Fibroblast of pulmonary artery (primary cell): ENCODE measurements at regions not wholly inside any gene's neighbourhood (a gene's known extent, or its start where the extent isn't known, plus 50 kb on each side); places are given as distances from the start of the nearest gene placed in this dataset.

Source experiments
- DNase-seq: peaks from one replicate; pipeline ENCODE4 v3.0.0-alpha.2; 2010; ENCODE audit warnings: low read depth
- H3K4me3 ChIP-seq: replicated peaks from 2 replicates; pipeline ENCODE4 v1.5.1; 2011; ENCODE audit warnings: low read depth, mild to moderate bottlenecking, control low read depth, low read length, moderate library complexity
- TF ChIP-seq, protein P1 (sequence below): IDR thresholded peaks from 2 replicates; pipeline ENCODE4 v1.5.1; 2011; ENCODE audit warnings: mild to moderate bottlenecking, control low read depth, low read length, inconsistent platforms; ENCODE audit errors: missing control alignments

GRCh38 chr4:160887668-160888067 lies 1276.1 kb downstream of the FSTL5 start:
- TF ChIP-seq, protein P1, sequence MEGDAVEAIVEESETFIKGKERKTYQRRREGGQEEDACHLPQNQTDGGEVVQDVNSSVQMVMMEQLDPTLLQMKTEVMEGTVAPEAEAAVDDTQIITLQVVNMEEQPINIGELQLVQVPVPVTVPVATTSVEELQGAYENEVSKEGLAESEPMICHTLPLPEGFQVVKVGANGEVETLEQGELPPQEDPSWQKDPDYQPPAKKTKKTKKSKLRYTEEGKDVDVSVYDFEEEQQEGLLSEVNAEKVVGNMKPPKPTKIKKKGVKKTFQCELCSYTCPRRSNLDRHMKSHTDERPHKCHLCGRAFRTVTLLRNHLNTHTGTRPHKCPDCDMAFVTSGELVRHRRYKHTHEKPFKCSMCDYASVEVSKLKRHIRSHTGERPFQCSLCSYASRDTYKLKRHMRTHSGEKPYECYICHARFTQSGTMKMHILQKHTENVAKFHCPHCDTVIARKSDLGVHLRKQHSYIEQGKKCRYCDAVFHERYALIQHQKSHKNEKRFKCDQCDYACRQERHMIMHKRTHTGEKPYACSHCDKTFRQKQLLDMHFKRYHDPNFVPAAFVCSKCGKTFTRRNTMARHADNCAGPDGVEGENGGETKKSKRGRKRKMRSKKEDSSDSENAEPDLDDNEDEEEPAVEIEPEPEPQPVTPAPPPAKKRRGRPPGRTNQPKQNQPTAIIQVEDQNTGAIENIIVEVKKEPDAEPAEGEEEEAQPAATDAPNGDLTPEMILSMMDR = no peak
- no peak overlapping the region for H3K4me3 ChIP-seq
- DNase-seq = no peak

DNA sequence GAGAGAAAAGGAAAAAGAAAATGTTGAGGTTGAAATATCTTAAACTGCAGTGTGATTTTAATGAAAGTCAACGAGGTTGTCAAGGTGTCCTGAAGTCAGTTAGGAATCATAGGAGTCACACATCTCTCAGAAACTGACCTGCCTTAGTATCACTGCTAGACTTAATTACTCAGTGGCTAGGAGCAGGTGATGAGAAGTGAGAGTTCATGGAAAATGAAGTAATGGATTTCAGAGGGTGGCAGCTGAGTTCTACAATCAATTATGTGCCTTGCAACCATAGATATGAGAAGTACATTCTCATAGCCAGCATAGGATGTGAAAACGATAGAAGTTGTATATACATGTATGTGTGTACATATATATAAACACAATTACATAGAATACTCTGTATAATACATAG lies 1269.7 kb downstream of the FSTL5 start:
- TF ChIP-seq, protein P1 = no peak
- no peak for DNase-seq
- no peak overlapping the region for H3K4me3 ChIP-seq

- TF ChIP-seq, protein P1 = no peak
- no peak overlapping the region for H3K4me3 ChIP-seq
- DNase-seq = no peak
These were observed 1269.0 kb downstream of the FSTL5 start for GRCh38 chr4:160894809-160895208.

GRCh38 chr4:160927311-160927710 lies 1236.5 kb downstream of the FSTL5 start:
- TF ChIP-seq, protein P1 = no peak
- no peak overlapping the region for H3K4me3 ChIP-seq

DNA sequence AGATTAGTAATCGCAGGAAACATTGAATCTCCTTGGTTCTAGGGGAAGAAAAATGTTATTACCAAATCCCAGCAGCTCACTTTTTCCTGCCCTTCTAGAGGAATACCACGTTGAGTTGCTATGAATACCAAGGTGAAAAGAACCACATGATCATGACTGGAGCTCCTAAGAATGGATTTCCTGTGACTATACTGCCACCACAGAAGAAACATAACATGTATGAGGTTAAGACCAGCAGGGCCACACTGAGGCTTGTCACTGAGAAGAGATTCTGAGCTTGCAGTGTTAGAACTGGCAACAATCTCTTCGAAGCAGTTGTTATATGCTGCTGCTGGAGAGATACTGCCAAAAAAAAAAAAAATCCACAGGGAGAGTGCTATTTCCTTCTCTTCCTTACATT lies 1235.3 kb downstream of the FSTL5 start:
- no peak for DNase-seq

More at GRCh38 chr4:160927311-160927710, 1236.5 kb downstream of the FSTL5 start:
- DNase-seq = no peak

DNA sequence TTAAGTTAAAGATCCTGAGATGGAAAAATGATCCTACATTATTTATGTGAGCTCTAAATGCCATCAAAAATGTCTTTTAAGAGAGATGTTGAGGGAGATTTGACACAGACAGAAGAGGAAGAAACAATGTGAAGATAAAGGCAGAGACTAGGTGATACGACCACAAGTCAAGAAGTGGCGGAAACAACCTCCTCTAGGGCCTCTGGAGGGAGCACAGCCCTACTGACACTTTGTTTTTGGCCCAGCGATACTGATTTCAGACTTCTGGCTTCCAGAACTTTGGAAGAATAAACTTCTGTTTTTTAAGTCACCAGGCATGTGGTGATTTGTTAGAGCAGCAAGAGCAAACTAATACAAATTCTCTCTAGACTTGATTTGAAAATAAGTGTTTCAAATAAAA lies 1216.1 kb downstream of the FSTL5 start:
- no peak overlapping the region for H3K4me3 ChIP-seq
- DNase-seq = no peak
- TF ChIP-seq, protein P1 = no peak

More for the DNA sequence above, 1235.3 kb downstream of the FSTL5 start:
- H3K4me3 ChIP-seq = no peak overlapping the region
- TF ChIP-seq, protein P1 = no peak

DNA sequence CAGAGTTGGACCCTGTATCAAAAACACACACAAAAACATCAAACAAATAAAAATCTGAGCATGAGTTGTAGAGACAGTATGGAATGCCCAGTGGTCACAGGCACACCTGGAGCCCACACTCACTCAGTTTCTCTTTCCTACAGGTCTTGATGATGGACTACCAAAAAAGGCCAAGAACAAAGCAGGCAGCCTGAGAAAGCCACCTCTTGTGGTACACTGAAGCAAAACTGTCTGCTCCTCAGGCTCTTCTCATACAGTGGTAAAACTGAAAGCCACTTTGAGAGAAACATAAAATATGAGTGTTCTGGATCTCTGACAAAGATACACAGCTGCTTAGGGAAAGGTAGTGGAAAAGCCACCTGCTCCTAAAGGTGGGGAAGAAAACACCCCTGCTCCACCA lies 1206.9 kb downstream of the FSTL5 start:
- no peak overlapping the region for H3K4me3 ChIP-seq
- TF ChIP-seq, protein P1 = no peak
- no peak for DNase-seq
